ENCODE measurements at regions not wholly inside any gene's neighbourhood (a gene's known extent, or its start where the extent isn't known, plus 50 kb on each side); places are given as distances from the start of the nearest gene placed in this dataset.
A peak's percentile ranks its signal among the peaks of the same experiment; 100 is the strongest.

- FAIRE-seq = no peak
Observed at GRCh38 chr2:144280009-144280408, 239.9 kb downstream of the ZEB2 start.

- no peak for FAIRE-seq
Observed at GRCh38 chr2:144279165-144279564, 240.8 kb downstream of the ZEB2 start.

GRCh38 chr2:144277622-144278354 is 242.1 kb downstream of the ZEB2 start:
- no peak for FAIRE-seq

GRCh38 chr2:144275340-144275739 is 244.6 kb downstream of the ZEB2 start:
- no peak for FAIRE-seq

GRCh38 chr2:144274131-144274530 is 245.8 kb downstream of the ZEB2 start:
- no peak for FAIRE-seq

GRCh38 chr2:144270951-144271350 is 249.0 kb downstream of the ZEB2 start:
- peak; percentile 62 for FAIRE-seq

GRCh38 chr2:144268036-144268678 is 251.8 kb downstream of the ZEB2 start:
- FAIRE-seq = no peak

- no peak for FAIRE-seq
Observed at GRCh38 chr2:144267239-144267638, 252.7 kb downstream of the ZEB2 start.

GRCh38 chr2:144265654-144266053 is 254.3 kb downstream of the ZEB2 start:
- no peak for FAIRE-seq

GRCh38 chr2:144261966-144262365 is 258.0 kb downstream of the ZEB2 start:
- FAIRE-seq = no peak

GRCh38 chr2:144261336-144261735 is 258.6 kb downstream of the ZEB2 start:
- FAIRE-seq = no peak

GRCh38 chr2:144259332-144259731 is 260.6 kb downstream of the ZEB2 start:
- no peak for FAIRE-seq

GRCh38 chr2:144258154-144258553 is 261.8 kb downstream of the ZEB2 start:
- no peak for FAIRE-seq

- no peak for FAIRE-seq
Observed at GRCh38 chr2:144256996-144257707, 262.8 kb downstream of the ZEB2 start.

- FAIRE-seq = no peak
Observed at GRCh38 chr2:144254342-144255235, 265.3 kb downstream of the ZEB2 start.

- no peak for FAIRE-seq
Observed at GRCh38 chr2:144253743-144254142, 266.2 kb downstream of the ZEB2 start.

GRCh38 chr2:144252694-144253093 is 267.2 kb downstream of the ZEB2 start:
- FAIRE-seq = no peak

- FAIRE-seq = peak; percentile 5
Observed at GRCh38 chr2:144249035-144249637, 270.8 kb downstream of the ZEB2 start.

- FAIRE-seq = no peak
Observed at GRCh38 chr2:144248350-144249034, 271.4 kb downstream of the ZEB2 start.

GRCh38 chr2:144244938-144245337 is 275.0 kb downstream of the ZEB2 start:
- no peak for FAIRE-seq

GRCh38 chr2:144242311-144242710 is 277.6 kb downstream of the ZEB2 start:
- FAIRE-seq = no peak

- peak; percentile 3 for FAIRE-seq
Observed at GRCh38 chr2:144241801-144242200, 278.1 kb downstream of the ZEB2 start.

All from TTC549 (cell line).